Hepatocyte (in vitro differentiated cells): ENCODE measurements at regions not wholly inside any gene's neighbourhood (a gene's known extent, or its start where the extent isn't known, plus 50 kb on each side); places are given as distances from the start of the nearest gene placed in this dataset.

Experiments used
- DNase-seq: peaks from one replicate; pipeline ENCODE4 v3.0.0-alpha.2; 2016; ENCODE audit warnings: low spot score
- H2AFZ ChIP-seq: fragments of 200-600 bp; sonication (generic); 2 replicates; pipeline ENCODE4 v1.6.0; 2016; ENCODE audit warnings: antibody characterized with exemption, mild to moderate bottlenecking
- H3K27ac ChIP-seq: fragments of 200-600 bp; sonication (generic); 2 replicates; pipeline ENCODE4 v1.5.1; 2016; ENCODE audit warnings: mild to moderate bottlenecking
- H3K27me3 ChIP-seq: fragments of 200-600 bp; sonication (generic); 2 replicates; pipeline ENCODE4 v1.6.1; 2016
- H3K36me3 ChIP-seq: fragments of 200-600 bp; sonication (generic); replicated peaks from 2 replicates; pipeline ENCODE4 v1.5.1; 2016; ENCODE audit warnings: low read depth; ENCODE audit not compliant: insufficient read depth
- H3K4me1 ChIP-seq: fragments of 200-600 bp; sonication (generic); 2 replicates; pipeline ENCODE4 v1.5.1; 2016; ENCODE audit warnings: mild to moderate bottlenecking, moderate library complexity; ENCODE audit not compliant: insufficient read depth
- H3K4me2 ChIP-seq: fragments of 200-600 bp; sonication (generic); 2 replicates; pipeline ENCODE4 v1.6.0; 2016
- H3K4me3 ChIP-seq: fragments of 200-600 bp; sonication (generic); 2 replicates; pipeline ENCODE4 v1.5.1; 2016; ENCODE audit warnings: mild to moderate bottlenecking
- H3K79me2 ChIP-seq: fragments of 200-600 bp; sonication (generic); 2 replicates; pipeline ENCODE4 v1.6.0; 2017; ENCODE audit warnings: mild to moderate bottlenecking
- H3K9me2 ChIP-seq: fragments of 200-600 bp; sonication (generic); replicated peaks from 2 replicates; pipeline ENCODE4 v1.6.0; 2017; ENCODE audit warnings: mild to moderate bottlenecking; ENCODE audit not compliant: insufficient read depth
- H3K9me3 ChIP-seq: fragments of 200-600 bp; sonication (generic); 2 replicates; pipeline ENCODE4 v1.5.1; 2016; ENCODE audit warnings: low read depth, mild to moderate bottlenecking
- H4K20me1 ChIP-seq: fragments of 200-600 bp; sonication (generic); 2 replicates; pipeline ENCODE4 v1.6.0; 2016; ENCODE audit warnings: mild to moderate bottlenecking; ENCODE audit not compliant: insufficient read depth, poor library complexity, severe bottlenecking
- CTCF ChIP-seq: fragments of 200-600 bp; sonication (generic); IDR thresholded peaks from 2 replicates; pipeline ENCODE4 v1.5.1; 2016; ENCODE audit warnings: antibody characterized with exemption, mild to moderate bottlenecking; ENCODE audit not compliant: poor library complexity
- EZH2 ChIP-seq: fragments of 200-600 bp; sonication (generic); IDR thresholded peaks from 2 replicates; pipeline ENCODE4 v1.6.1; 2016; ENCODE audit warnings: antibody characterized with exemption, mild to moderate bottlenecking, borderline replicate concordance
- EZH2phosphoT487 ChIP-seq: fragments of 200-600 bp; sonication (generic); IDR thresholded peaks from one replicate; pipeline ENCODE4 v1.6.1; 2018; ENCODE audit warnings: antibody characterized with exemption, mild to moderate bottlenecking, low read depth, moderate library complexity; ENCODE audit not compliant: unreplicated experiment, severe bottlenecking
- WGBS: methylation state at CpG from one replicate; pipeline ENCODE4 v1.1.6; 2016; ENCODE audit warnings: low lambda C conversion rate; ENCODE audit errors: missing lambda C conversion rate; 5-methylcytosine and 5-hydroxymethylcytosine counted together

GRCh38 chr14:106845286-106846087 is 1319.1 kb downstream of the TMEM121 start:
- Histone ChIP-seq H3K27ac (no peak overlapping the region), H3K4me2 (no peak overlapping the region), H3K79me2 (no peaks in the 10 kb centered on the region), H3K4me1 (no peaks in the 10 kb centered on the region), H2AFZ (no peak overlapping the region), H3K4me3 (no peak overlapping the region), H3K9me2 (no peaks in the 10 kb centered on the region), H3K27me3 (no peaks in the 10 kb centered on the region), H3K36me3 (no peaks in the 10 kb centered on the region), H3K9me3 (no peaks in the 10 kb centered on the region), H4K20me1 (no peaks in the 10 kb centered on the region)
- TF ChIP-seq EZH2phosphoT487 (no peak), CTCF (no peak), EZH2 (no peak)
- no peak for DNase-seq
- WGBS, result 81% methylated on average over 17 of the region's 17 CpGs

GRCh38 chr14:106846218-106846617 is 1319.8 kb downstream of the TMEM121 start:
- Histone ChIP-seq H3K9me3 (no peaks in the 10 kb centered on the region), H3K27ac (no peak overlapping the region)

GRCh38 chr14:106848330-106849121 is 1322.1 kb downstream of the TMEM121 start:
- no peaks in the 10 kb centered on the region for H3K79me2 ChIP-seq
- no peak overlapping the region for H3K4me3 ChIP-seq
- WGBS, result 76% methylated on average over 3 of the region's 3 CpGs
- DNase-seq, result no peak
- H3K9me3 ChIP-seq, result no peaks in the 10 kb centered on the region
- H3K27ac ChIP-seq, result no peak overlapping the region
- H3K4me1 ChIP-seq, result no peaks in the 10 kb centered on the region
- H3K4me2 ChIP-seq, result no peak overlapping the region
- TF ChIP-seq EZH2phosphoT487 (no peak), CTCF (no peak), EZH2 (no peak)
- H3K36me3 ChIP-seq, result no peaks in the 10 kb centered on the region
- H2AFZ ChIP-seq, result no peak overlapping the region
- H3K9me2 ChIP-seq, result no peaks in the 10 kb centered on the region
- H4K20me1 ChIP-seq, result no peaks in the 10 kb centered on the region
- H3K27me3 ChIP-seq, result no peaks in the 10 kb centered on the region

More at GRCh38 chr14:106846218-106846617, 1319.8 kb downstream of the TMEM121 start:
- DNase-seq, result no peak
- WGBS, result 55% methylated on average over 2 of the region's 2 CpGs
- Histone ChIP-seq H3K79me2 (no peaks in the 10 kb centered on the region), H3K36me3 (no peaks in the 10 kb centered on the region), H4K20me1 (no peaks in the 10 kb centered on the region), H3K4me2 (no peak overlapping the region), H3K9me2 (no peaks in the 10 kb centered on the region), H3K4me1 (no peaks in the 10 kb centered on the region), H3K27me3 (no peaks in the 10 kb centered on the region), H2AFZ (no peak overlapping the region), H3K4me3 (no peak overlapping the region)
- TF ChIP-seq EZH2, result no peak
- TF ChIP-seq CTCF, result no peak
- no peak for TF ChIP-seq EZH2phosphoT487
